ENCODE measurements at regions not wholly inside any gene's neighbourhood (a gene's known extent, or its start where the extent isn't known, plus 50 kb on each side); places are given as distances from the start of the nearest gene placed in this dataset.

- no peaks in the 10 kb centered on the region for H3K4me1 Mint-ChIP-seq
- H3K79me2 ChIP-seq (ENCODE audit: control insufficient read depth, insufficient read depth, low read length), result no peaks in the 10 kb centered on the region
- peaks cover 0 to 2% (median 1%) of the 10 kb centered on the region in 3 donors for H3K9me3 ChIP-seq (ENCODE audit: control extremely low read depth in 1 of 3, control insufficient read depth in 2 of 3, insufficient read depth in 1 of 3, low read length in 2 of 3)
- no peak overlapping the region for H3K4me3 ChIP-seq (ENCODE audit: control extremely low read depth in 1 of 5, extremely low read depth in 1 of 5, insufficient read depth in 1 of 5, low read depth in 2 of 5, low read length in 4 of 5)
- no peak overlapping the region for H3K27ac ChIP-seq (ENCODE audit: low read length in 2 of 2)
- H3K4me2 ChIP-seq (replicated peaks; ENCODE audit: low read depth, low read length, poor library complexity, severe bottlenecking), result no peak overlapping the region
- no peak overlapping the region for H3K4me3 Mint-ChIP-seq
- no peaks in the 10 kb centered on the region for H3K36me3 ChIP-seq (replicated peaks in 1 of 2; ENCODE audit: control extremely low read depth in 1 of 2, control insufficient read depth in 1 of 2, extremely low read depth in 1 of 2, insufficient read depth in 2 of 2, low read length in 1 of 2)
- TF ChIP-seq EZH2 (IDR thresholded peaks at IDR 0.05; ENCODE audit: borderline replicate concordance, insufficient read depth, low read depth, low read length, poor library complexity, severe bottlenecking), result no peak
- TF ChIP-seq CTCF (IDR thresholded peaks at IDR 0.05), result no peak
- H3K4me1 ChIP-seq (ENCODE audit: control insufficient read depth in 2 of 2, insufficient read depth in 2 of 2, low read length in 2 of 2), result no peaks in the 10 kb centered on the region
- DNase-seq (no peak), ATAC-seq (ENCODE audit: low read depth) (no peak)
- ChIA-PET CTCF (interaction anchor here (1.1 kb wide), 1 partner anchor 223 kb away, joined by 3 read pairs; no protein-coding TSS in a partner anchor), POLR2A (no interaction called here)
- H3K9me3 Mint-ChIP-seq (ENCODE audit: insufficient read depth), result no peaks in the 10 kb centered on the region
- H3K27ac Mint-ChIP-seq, result no peak overlapping the region
- intact Hi-C loops (cut with micrococcal nuclease), result no loop called here
- no peaks in the 10 kb centered on the region for H3K27me3 ChIP-seq (replicated peaks in 1 of 4; ENCODE audit: control extremely low read depth in 1 of 4, control insufficient read depth in 3 of 4, insufficient read depth in 4 of 4, low read length in 3 of 4)
- H4K20me1 ChIP-seq (ENCODE audit: control insufficient read depth, insufficient read depth, low read length, poor library complexity, severe bottlenecking), result no peaks in the 10 kb centered on the region
- WGBS (ENCODE audit: insufficient coverage), result no CpG with 5 or more reads among the region's 3 CpGs
- H2AFZ ChIP-seq (ENCODE audit: insufficient read depth, low read depth, low read length, poor library complexity, severe bottlenecking), result no peak overlapping the region
- H3K9ac ChIP-seq (ENCODE audit: low read length), result no peak overlapping the region
- H3K27me3 Mint-ChIP-seq, result no peaks in the 10 kb centered on the region
Measured at GRCh38 chr21:23822760-23823159, 1784.5 kb downstream of the MRPL39 start.

- no peak overlapping the region for H3K27ac ChIP-seq (ENCODE audit: low read length in 2 of 2)
- no peaks in the 10 kb centered on the region for H3K27me3 ChIP-seq (replicated peaks in 1 of 4; ENCODE audit: control extremely low read depth in 1 of 4, control insufficient read depth in 3 of 4, insufficient read depth in 4 of 4, low read length in 3 of 4)
- H3K36me3 ChIP-seq (replicated peaks in 1 of 2; ENCODE audit: control extremely low read depth in 1 of 2, control insufficient read depth in 1 of 2, extremely low read depth in 1 of 2, insufficient read depth in 2 of 2, low read length in 1 of 2), result no peaks in the 10 kb centered on the region
- H3K27me3 Mint-ChIP-seq, result no peaks in the 10 kb centered on the region
- H3K79me2 ChIP-seq (ENCODE audit: control insufficient read depth, insufficient read depth, low read length), result no peaks in the 10 kb centered on the region
- H3K9ac ChIP-seq (ENCODE audit: low read length), result no peak overlapping the region
- intact Hi-C loops (cut with micrococcal nuclease), result no loop called here
- DNase-seq, result no peak
- H3K4me1 Mint-ChIP-seq, result peaks cover 4% of the 10 kb centered on the region
- CTCF ChIA-PET, result no interaction called here
- H3K4me3 ChIP-seq (ENCODE audit: control extremely low read depth in 1 of 5, extremely low read depth in 1 of 5, insufficient read depth in 1 of 5, low read depth in 2 of 5, low read length in 4 of 5), result no peak overlapping the region
- no peak overlapping the region for H3K27ac Mint-ChIP-seq
- H3K4me2 ChIP-seq (replicated peaks; ENCODE audit: low read depth, low read length, poor library complexity, severe bottlenecking), result no peak overlapping the region
- WGBS (ENCODE audit: insufficient coverage), result no CpG with 5 or more reads among the region's 1 CpG
- ATAC-seq (ENCODE audit: low read depth), result no peak
- H3K9me3 ChIP-seq (ENCODE audit: control extremely low read depth in 1 of 3, control insufficient read depth in 2 of 3, insufficient read depth in 1 of 3, low read length in 2 of 3), result peaks cover 1 to 4% (median 2%) of the 10 kb centered on the region in 3 donors
- TF ChIP-seq CTCF (IDR thresholded peaks at IDR 0.05) (no peak), EZH2 (IDR thresholded peaks at IDR 0.05; ENCODE audit: borderline replicate concordance, insufficient read depth, low read depth, low read length, poor library complexity, severe bottlenecking) (no peak)
- H3K9me3 Mint-ChIP-seq (ENCODE audit: insufficient read depth), result no peaks in the 10 kb centered on the region
- peaks cover 2 to 4% of the 10 kb centered on the region in 2 donors for H3K4me1 ChIP-seq (ENCODE audit: control insufficient read depth in 2 of 2, insufficient read depth in 2 of 2, low read length in 2 of 2)
- POLR2A ChIA-PET, result no interaction called here
- no peaks in the 10 kb centered on the region for H4K20me1 ChIP-seq (ENCODE audit: control insufficient read depth, insufficient read depth, low read length, poor library complexity, severe bottlenecking)
- H2AFZ ChIP-seq (ENCODE audit: insufficient read depth, low read depth, low read length, poor library complexity, severe bottlenecking), result no peak overlapping the region
- no peak overlapping the region for H3K4me3 Mint-ChIP-seq
Measured at GRCh38 chr21:23817337-23817736, 1789.9 kb downstream of the MRPL39 start.

Data from B cell (primary cell).